Endothelial cell of umbilical vein (primary cell): ENCODE measurements at regions not wholly inside any gene's neighbourhood (a gene's known extent, or its start where the extent isn't known, plus 50 kb on each side); places are given as distances from the start of the nearest gene placed in this dataset.

Experiments
- FOS ChIP-seq: IDR thresholded peaks from 2 replicates; pipeline ENCODE4 v1.6.1; 2011; ENCODE audit warnings: mild to moderate bottlenecking, low read length, moderate library complexity, borderline replicate concordance; ENCODE audit not compliant: insufficient read depth
- POLR2A ChIP-seq: IDR thresholded peaks from 2 replicates; pipeline ENCODE4 v1.6.1; 2012; ENCODE audit warnings: low read depth, mild to moderate bottlenecking, control low read depth, low read length
- POLR2AphosphoS5 ChIP-seq: IDR thresholded peaks from 2 replicates; pipeline ENCODE4 v1.6.1; 2012; ENCODE audit warnings: low read depth, mild to moderate bottlenecking, control low read depth, low read length, moderate library complexity; ENCODE audit not compliant: insufficient read depth

- TF ChIP-seq POLR2AphosphoS5 (no peak), POLR2A (no peak), FOS (no peak)
Observed at GRCh38 chr7:41459183-41459582, 243.7 kb downstream of the INHBA start.
